Natural killer cell (primary cell): ENCODE measurements at regions not wholly inside any gene's neighbourhood (a gene's known extent, or its start where the extent isn't known, plus 50 kb on each side); places are given as distances from the start of the nearest gene placed in this dataset.

Experiments
- ATAC-seq, 3 donors: fragments of 150-1000 bp in 2 of 3; fragments of 200-7000 bp in 1 of 3; cut with Tn5 transposase; 1 replicate in 1 of 3; 2 replicates in 2 of 3; pipeline ENCODE4 v1.10.0; 2021; ENCODE audit warnings: mild to moderate bottlenecking in 2 of 3, moderate library complexity in 2 of 3
- DNase-seq, 2 donors: peaks; one replicate each; pipeline versions ENCODE4 v3.0.0 to v3.0.0-alpha.2; 2013 to 2021; ENCODE audit warnings: mixed read lengths in 1 of 2
- H3K27ac ChIP-seq: one replicate; pipeline ENCODE4 v1.5.1; 2013; ENCODE audit warnings: mild to moderate bottlenecking, low read length
- H3K27me3 ChIP-seq: one replicate; pipeline ENCODE4 v1.6.1; 2013; ENCODE audit warnings: low read length; ENCODE audit not compliant: control insufficient read depth, insufficient read depth
- H3K36me3 ChIP-seq: one replicate; pipeline ENCODE4 v1.6.1; 2013; ENCODE audit warnings: low read length; ENCODE audit not compliant: control insufficient read depth, insufficient read depth
- H3K4me1 ChIP-seq: one replicate; pipeline ENCODE4 v1.6.1; 2013; ENCODE audit warnings: low read length; ENCODE audit not compliant: control insufficient read depth, insufficient read depth
- H3K4me3 ChIP-seq: one replicate; pipeline ENCODE4 v1.5.1; 2013; ENCODE audit warnings: low read length
- H3K9me3 ChIP-seq: one replicate; pipeline ENCODE4 v1.6.1; 2013; ENCODE audit warnings: low read length; ENCODE audit not compliant: control insufficient read depth, insufficient read depth
- H3K27ac Mint-ChIP-seq, 2 donors: one replicate each; pipeline ENCODE4 v1.8.0; 2022; ENCODE audit warnings: mild to moderate bottlenecking in 2 of 2, mixed read lengths in 2 of 2, moderate library complexity in 1 of 2
- H3K27me3 Mint-ChIP-seq, 2 donors: one replicate each; pipeline ENCODE4 v1.8.0; 2022; ENCODE audit warnings: low read depth in 2 of 2, mixed read lengths in 2 of 2
- H3K36me3 Mint-ChIP-seq: one replicate; pipeline ENCODE4 v1.8.0; 2022; ENCODE audit warnings: mixed read lengths
- H3K4me1 Mint-ChIP-seq, 2 donors: one replicate each; pipeline ENCODE4 v1.8.0; 2022; ENCODE audit warnings: mixed read lengths in 2 of 2
- H3K4me3 Mint-ChIP-seq: one replicate; pipeline ENCODE4 v1.8.0; 2022; ENCODE audit warnings: mild to moderate bottlenecking, moderate library complexity, mixed read lengths
- H3K9me3 Mint-ChIP-seq, 2 donors: one replicate each; pipeline ENCODE4 v1.8.0; 2022; ENCODE audit warnings: mixed read lengths in 2 of 2
- WGBS: methylation state at CpG from one replicate; pipeline ENCODE4 v1.1.7; 2013; ENCODE audit warnings: missing lambda C conversion rate; ENCODE audit not compliant: insufficient coverage; 5-methylcytosine and 5-hydroxymethylcytosine counted together
- intact Hi-C: fragments of 100-400 bp; cut with micrococcal nuclease; formaldehyde crosslinking; loops from one replicate; pipeline ENCODE4 v1.14.2; 2022
- TF ChIP-seq, protein P1 (sequence below): fragments of 200-600 bp; IDR thresholded peaks from one replicate; pipeline ENCODE4 v1.8.0; 2022; ENCODE audit warnings: antibody characterized with exemption

DNA sequence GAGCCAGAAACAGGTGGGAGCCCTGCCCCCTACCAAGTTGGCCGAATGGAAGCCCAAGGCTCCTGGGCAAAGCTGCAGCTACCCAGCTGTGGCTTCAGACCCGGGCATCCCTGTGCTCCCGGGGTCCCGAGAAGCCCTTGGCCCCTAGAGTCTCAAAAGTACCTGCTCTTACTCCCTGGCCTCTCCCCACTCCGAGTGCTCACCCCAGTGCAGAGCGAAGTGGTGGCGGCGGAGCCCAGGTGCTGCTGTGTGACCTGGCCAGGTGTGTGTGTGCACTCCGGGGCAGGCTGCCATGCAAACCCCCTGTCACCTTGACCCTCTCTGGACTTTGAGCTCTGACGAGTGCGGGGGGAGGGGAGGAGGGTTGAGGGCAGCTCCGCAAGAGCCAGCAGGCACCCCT lies 493.8 kb upstream of the MANEA start:
- TF ChIP-seq, protein P1, sequence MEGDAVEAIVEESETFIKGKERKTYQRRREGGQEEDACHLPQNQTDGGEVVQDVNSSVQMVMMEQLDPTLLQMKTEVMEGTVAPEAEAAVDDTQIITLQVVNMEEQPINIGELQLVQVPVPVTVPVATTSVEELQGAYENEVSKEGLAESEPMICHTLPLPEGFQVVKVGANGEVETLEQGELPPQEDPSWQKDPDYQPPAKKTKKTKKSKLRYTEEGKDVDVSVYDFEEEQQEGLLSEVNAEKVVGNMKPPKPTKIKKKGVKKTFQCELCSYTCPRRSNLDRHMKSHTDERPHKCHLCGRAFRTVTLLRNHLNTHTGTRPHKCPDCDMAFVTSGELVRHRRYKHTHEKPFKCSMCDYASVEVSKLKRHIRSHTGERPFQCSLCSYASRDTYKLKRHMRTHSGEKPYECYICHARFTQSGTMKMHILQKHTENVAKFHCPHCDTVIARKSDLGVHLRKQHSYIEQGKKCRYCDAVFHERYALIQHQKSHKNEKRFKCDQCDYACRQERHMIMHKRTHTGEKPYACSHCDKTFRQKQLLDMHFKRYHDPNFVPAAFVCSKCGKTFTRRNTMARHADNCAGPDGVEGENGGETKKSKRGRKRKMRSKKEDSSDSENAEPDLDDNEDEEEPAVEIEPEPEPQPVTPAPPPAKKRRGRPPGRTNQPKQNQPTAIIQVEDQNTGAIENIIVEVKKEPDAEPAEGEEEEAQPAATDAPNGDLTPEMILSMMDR = no peak
- Histone ChIP-seq H3K9me3 (peaks cover 4% of the 10 kb centered on the region), H3K27ac (no peak overlapping the region), H3K27me3 (no peaks in the 10 kb centered on the region), H3K36me3 (no peaks in the 10 kb centered on the region), H3K4me3 (no peak overlapping the region), H3K4me1 (no peaks in the 10 kb centered on the region)
- Mint-ChIP-seq H3K36me3 (no peaks in the 10 kb centered on the region), H3K4me3 (no peak overlapping the region), H3K27ac (no peak overlapping the region), H3K4me1 (no peaks in the 10 kb centered on the region), H3K9me3 (no peaks in the 10 kb centered on the region), H3K27me3 (no peaks in the 10 kb centered on the region)
- no peak for DNase-seq
- WGBS = 84% methylated on average over 12 of the region's 12 CpGs
- intact Hi-C loops = no loop called here
- ATAC-seq = no peak

DNA sequence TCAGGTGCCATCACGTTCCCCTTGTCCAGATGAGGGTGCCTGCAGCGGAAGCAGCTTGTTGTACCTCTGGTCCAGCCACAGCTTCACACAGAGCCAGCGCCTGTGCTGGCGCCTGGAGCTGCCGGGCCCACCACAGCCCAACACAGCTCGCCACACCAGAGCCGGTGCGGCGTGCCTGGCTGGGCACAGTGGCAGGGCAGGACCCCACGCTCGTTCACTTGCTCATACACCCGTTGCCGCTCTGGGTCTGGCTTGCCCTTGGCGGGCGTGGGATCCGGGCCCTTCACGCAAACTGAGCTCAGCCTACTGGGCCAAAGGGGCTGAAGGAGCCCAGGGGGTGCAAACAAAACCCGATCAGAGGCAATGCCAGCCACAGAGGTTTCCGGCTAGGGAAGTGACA lies 492.5 kb upstream of the MANEA start:
- H3K4me3 Mint-ChIP-seq = no peak overlapping the region
- no peaks in the 10 kb centered on the region for H3K9me3 Mint-ChIP-seq
- no peaks in the 10 kb centered on the region for H3K27me3 Mint-ChIP-seq
- H3K27ac Mint-ChIP-seq = no peak overlapping the region
- H3K27ac ChIP-seq = no peak overlapping the region
- no peaks in the 10 kb centered on the region for H3K36me3 Mint-ChIP-seq
- DNase-seq (no peak), ATAC-seq (no peak)
- WGBS = 94% methylated on average over 19 of the region's 19 CpGs
- intact Hi-C loops = no loop called here
- no peaks in the 10 kb centered on the region for H3K27me3 ChIP-seq
- no peaks in the 10 kb centered on the region for H3K4me1 Mint-ChIP-seq
- H3K4me3 ChIP-seq = no peak overlapping the region
- TF ChIP-seq, protein P1 = no peak
- no peaks in the 10 kb centered on the region for H3K4me1 ChIP-seq
- no peaks in the 10 kb centered on the region for H3K36me3 ChIP-seq
- peaks cover 4% of the 10 kb centered on the region for H3K9me3 ChIP-seq

DNA sequence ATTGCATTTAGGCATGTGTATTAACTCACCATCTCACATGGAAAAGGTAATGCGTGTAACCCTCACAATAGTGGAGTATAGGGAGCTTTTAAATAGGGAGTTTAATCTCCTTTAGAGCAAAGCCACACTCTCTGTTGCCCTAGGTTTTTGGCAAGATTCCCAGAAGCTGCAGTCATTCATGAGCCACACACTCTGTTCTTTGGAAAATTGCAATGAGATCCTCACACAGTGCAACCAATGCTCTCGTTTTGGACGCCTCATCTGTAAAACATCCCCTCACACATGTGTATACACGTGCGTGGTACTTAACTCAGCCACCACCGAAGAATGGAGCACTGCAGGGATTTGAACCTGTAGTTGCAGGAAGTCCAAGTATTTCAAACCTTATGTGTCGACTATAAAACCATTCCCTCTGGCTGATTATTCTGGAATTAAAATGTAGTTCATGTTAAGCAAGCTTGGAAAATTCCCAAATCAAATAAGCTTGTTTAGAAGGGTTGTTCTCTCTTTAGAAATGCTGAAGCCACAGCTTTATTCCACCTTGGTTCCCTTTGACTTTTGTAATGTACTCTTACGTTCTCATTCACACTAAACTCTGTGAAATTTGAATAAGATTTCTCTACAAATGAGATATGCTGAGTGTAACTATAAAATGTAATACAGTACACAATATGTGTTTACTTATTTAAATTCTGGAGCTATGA lies 489.8 kb upstream of the MANEA start:
- Mint-ChIP-seq H3K4me3 (no peak overlapping the region), H3K27ac (no peak overlapping the region), H3K36me3 (no peaks in the 10 kb centered on the region)

More for the DNA sequence above, 489.8 kb upstream of the MANEA start:
- Mint-ChIP-seq H3K4me1 (no peaks in the 10 kb centered on the region), H3K9me3 (no peaks in the 10 kb centered on the region), H3K27me3 (no peaks in the 10 kb centered on the region)
- no peaks in the 10 kb centered on the region for H3K36me3 ChIP-seq
- peaks cover 4% of the 10 kb centered on the region for H3K9me3 ChIP-seq
- ATAC-seq = no peak
- DNase-seq = no peak
- TF ChIP-seq, protein P1 = no peak
- H3K27ac ChIP-seq = no peak overlapping the region
- intact Hi-C loops = no loop called here
- no peak overlapping the region for H3K4me3 ChIP-seq
- WGBS = 66% methylated on average over 6 of the region's 8 CpGs
- no peaks in the 10 kb centered on the region for H3K27me3 ChIP-seq
- H3K4me1 ChIP-seq = no peaks in the 10 kb centered on the region
